Spleen (tissue), 7 donors: ENCODE measurements at regions not wholly inside any gene's neighbourhood (a gene's known extent, or its start where the extent isn't known, plus 50 kb on each side); places are given as distances from the start of the nearest gene placed in this dataset.

Experiments
- CTCF ChIP-seq, 11 experiments: fragments of 200-600 bp in 7 of 11; fragments of 450-650 bp in 4 of 11; sonication (generic) in 4 of 11; IDR thresholded peaks in 8 of 11; conservative IDR thresholded peaks in 3 of 11; 1 replicate in 7 of 11; 2 replicates in 4 of 11; pipeline versions ENCODE4 v1.4.0 to v1.8.0; 2016 to 2021; ENCODE audit warnings: antibody characterized with exemption in 11 of 11, inconsistent platforms in 4 of 11, mild to moderate bottlenecking in 1 of 11
- POLR2A ChIP-seq, 3 donors: fragments of 450-650 bp; IDR thresholded peaks; one replicate each; pipeline ENCODE4 v1.5.1; 2017; ENCODE audit warnings: antibody characterized with exemption in 3 of 3, mild to moderate bottlenecking in 1 of 3
- POLR2AphosphoS5 ChIP-seq, 3 donors: sonication (generic); formaldehyde crosslinking; IDR thresholded peaks; one replicate each; pipeline ENCODE4 v1.5.1; 2017; ENCODE audit warnings: antibody characterized with exemption in 3 of 3
- donor health status: DM: no; HTN: no; CAD: no; lungs with moderate emphysema.
- donor health status: DM: no; HTN: no; CAD: no.
- donor health status: DM: no; HTN: no; CAD: no.

- TF ChIP-seq CTCF (IDR thresholded peaks at IDR 0.05 in 8 of 11, conservative IDR thresholded peaks at IDR 0.05 in 3 of 11) (no peak), POLR2AphosphoS5 (IDR thresholded peaks at IDR 0.05) (no peak), POLR2A (IDR thresholded peaks at IDR 0.05) (no peak)
These were observed 149.2 kb upstream of the SLCO3A1 start for GRCh38 chr15:91704343-91704742.
